ENCODE measurements at regions not wholly inside any gene's neighbourhood (a gene's known extent, or its start where the extent isn't known, plus 50 kb on each side); places are given as distances from the start of the nearest gene placed in this dataset.

GRCh38 chr12:93166541-93167307 is 211.0 kb upstream of the NUDT4 start:
- peak; percentile 81 for DNase-seq (ENCODE audit: low spot score)
- TF ChIP-seq CTCF (conservative IDR thresholded peaks at IDR 0.05; ENCODE audit: low read length): no peak
- TF ChIP-seq EZH2phosphoT487 (IDR thresholded peaks at IDR 0.05; ENCODE audit: borderline replicate concordance, low read depth, low read length): no peak
- BruUV-seq (replicated peaks): no TSS peak
- intact Hi-C loops (cut with micrococcal nuclease; ENCODE audit: unreplicated experiment): loop anchor here (1.0 to 5.0 kb wide), 4 partner anchors 69 to 239 kb away; partner anchors contain the start of gene EEA1
- Histone ChIP-seq H3K4me1 (ENCODE audit: insufficient read depth, low read length, poor library complexity, severe bottlenecking) (peaks cover 44% of the 10 kb centered on the region), H3K79me2 (ENCODE audit: insufficient read depth, low read depth, low read length) (no peaks in the 10 kb centered on the region), H3K27ac (ENCODE audit: low read depth, low read length, poor library complexity, severe bottlenecking) (peak overlapping the region; percentile 90), H3K4me2 (ENCODE audit: low read length) (peak overlapping the region; percentile 81), H4K20me1 (ENCODE audit: insufficient read depth, low read length) (no peaks in the 10 kb centered on the region), H3K4me3 (ENCODE audit: low read depth, low read length, poor library complexity, severe bottlenecking) (peak overlapping the region; percentile 59), H3K36me3 (ENCODE audit: insufficient read depth, low read length) (no peaks in the 10 kb centered on the region), H2AFZ (ENCODE audit: low read length) (peak overlapping the region; percentile 96; the same call in 1 of the 2 replicates), H3K9me2 (ENCODE audit: insufficient read depth, low read length) (no peaks in the 10 kb centered on the region), H3K9me3 (ENCODE audit: low read length) (no peaks in the 10 kb centered on the region)
- POLR2A ChIA-PET: interaction anchor here (0.9 to 1.7 kb wide), 9 partner anchors 9 to 179 kb away, joined by 3 to 8 read pairs (median 3); no protein-coding TSS in a partner anchor
- CTCF ChIA-PET (ENCODE audit: unreplicated experiment): interaction anchor here (0.5 to 0.9 kb wide), 2 partner anchors 11 to 179 kb away, joined by 3 to 4 read pairs; no protein-coding TSS in a partner anchor

- Histone ChIP-seq H3K4me1 (ENCODE audit: insufficient read depth, low read length, poor library complexity, severe bottlenecking) (peaks cover 44% of the 10 kb centered on the region), H4K20me1 (ENCODE audit: insufficient read depth, low read length) (no peaks in the 10 kb centered on the region), H3K4me2 (ENCODE audit: low read length) (peak overlapping the region; percentile 81), H3K27ac (ENCODE audit: low read depth, low read length, poor library complexity, severe bottlenecking) (peak overlapping the region; percentile 90), H3K79me2 (ENCODE audit: insufficient read depth, low read depth, low read length) (no peaks in the 10 kb centered on the region), H3K36me3 (ENCODE audit: insufficient read depth, low read length) (no peaks in the 10 kb centered on the region), H2AFZ (ENCODE audit: low read length) (peak overlapping the region; percentile 96), H3K9me2 (ENCODE audit: insufficient read depth, low read length) (no peaks in the 10 kb centered on the region), H3K9me3 (ENCODE audit: low read length) (no peaks in the 10 kb centered on the region), H3K4me3 (ENCODE audit: low read depth, low read length, poor library complexity, severe bottlenecking) (peak overlapping the region; percentile 59)
- BruUV-seq (replicated peaks): no TSS peak
- POLR2A ChIA-PET: interaction anchor here (0.7 to 1.7 kb wide), 10 partner anchors 9 to 1339 kb away, joined by 3 to 8 read pairs (median 3); no protein-coding TSS in a partner anchor
- peak; percentile 21 for DNase-seq (ENCODE audit: low spot score)
- CTCF ChIA-PET (ENCODE audit: unreplicated experiment): interaction anchor here (0.5 to 0.9 kb wide), 2 partner anchors 12 to 180 kb away, joined by 3 to 4 read pairs; no protein-coding TSS in a partner anchor
- intact Hi-C loops (cut with micrococcal nuclease; ENCODE audit: unreplicated experiment): loop anchor here (2.0 to 5.0 kb wide), 3 partner anchors 70 to 240 kb away; partner anchors contain the start of gene EEA1
- no peak for TF ChIP-seq EZH2phosphoT487 (IDR thresholded peaks at IDR 0.05; ENCODE audit: borderline replicate concordance, low read depth, low read length)
- TF ChIP-seq CTCF (conservative IDR thresholded peaks at IDR 0.05; ENCODE audit: low read length): no peak
These were observed 210.4 kb upstream of the NUDT4 start for GRCh38 chr12:93167331-93167730.

All from OCI-LY7 (cell line).